ENCODE measurements at regions not wholly inside any gene's neighbourhood (a gene's known extent, or its start where the extent isn't known, plus 50 kb on each side); places are given as distances from the start of the nearest gene placed in this dataset.

DNA sequence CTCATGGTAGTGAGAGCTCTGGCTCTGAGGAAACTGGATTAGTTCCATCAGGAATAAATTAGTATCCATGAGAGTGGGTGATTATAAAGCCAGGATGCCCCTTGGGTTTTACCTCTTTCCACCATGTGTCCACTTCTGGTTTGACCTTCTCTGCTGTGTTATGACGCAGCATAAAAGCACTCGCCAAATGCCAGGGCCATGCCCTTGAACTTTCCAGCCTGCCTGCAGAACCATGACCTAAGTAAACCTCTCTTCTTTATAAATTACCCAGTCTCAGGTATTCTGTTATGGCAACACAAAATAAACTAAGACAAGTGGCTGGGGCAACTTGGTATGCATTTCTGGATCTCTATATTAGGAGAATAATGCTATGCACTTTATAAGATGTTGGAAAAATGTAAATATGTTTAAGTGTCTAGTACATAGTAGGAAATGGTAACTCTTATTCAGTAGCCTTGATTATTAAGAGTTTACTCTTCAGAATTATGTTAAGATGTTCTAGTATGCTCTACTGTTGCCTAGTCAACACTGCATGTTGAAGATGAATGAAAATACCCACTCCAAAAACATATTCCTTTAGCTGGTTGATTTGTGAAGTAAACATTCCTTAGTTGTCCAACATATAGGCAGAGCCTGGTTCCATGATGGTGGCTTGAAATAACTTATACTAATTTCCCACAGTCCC is 455.6 kb upstream of the TMPO start:
- no peak overlapping the region for H2AFZ ChIP-seq (ENCODE audit: low read depth, low read length)
- no peaks in the 10 kb centered on the region for H4K20me1 ChIP-seq (ENCODE audit: insufficient read depth, low read length)
- H3K27me3 ChIP-seq (ENCODE audit: low read depth, low read length) = no peaks in the 10 kb centered on the region
- H3K27ac ChIP-seq (ENCODE audit: low read length) = no peak overlapping the region
- H3K4me1 ChIP-seq (ENCODE audit: low read length) = no peaks in the 10 kb centered on the region
- no peak overlapping the region for H3K4me3 ChIP-seq (ENCODE audit: low read length)
- no peaks in the 10 kb centered on the region for H3K79me2 ChIP-seq (ENCODE audit: low read length)
- no peak overlapping the region for H3K9ac ChIP-seq (ENCODE audit: low read length)
- H3K4me2 ChIP-seq (ENCODE audit: low read length) = no peak overlapping the region
- no peak for TF ChIP-seq EZH2phosphoT487 (IDR thresholded peaks at IDR 0.05; ENCODE audit: low read depth)
- TF ChIP-seq, protein P1, sequence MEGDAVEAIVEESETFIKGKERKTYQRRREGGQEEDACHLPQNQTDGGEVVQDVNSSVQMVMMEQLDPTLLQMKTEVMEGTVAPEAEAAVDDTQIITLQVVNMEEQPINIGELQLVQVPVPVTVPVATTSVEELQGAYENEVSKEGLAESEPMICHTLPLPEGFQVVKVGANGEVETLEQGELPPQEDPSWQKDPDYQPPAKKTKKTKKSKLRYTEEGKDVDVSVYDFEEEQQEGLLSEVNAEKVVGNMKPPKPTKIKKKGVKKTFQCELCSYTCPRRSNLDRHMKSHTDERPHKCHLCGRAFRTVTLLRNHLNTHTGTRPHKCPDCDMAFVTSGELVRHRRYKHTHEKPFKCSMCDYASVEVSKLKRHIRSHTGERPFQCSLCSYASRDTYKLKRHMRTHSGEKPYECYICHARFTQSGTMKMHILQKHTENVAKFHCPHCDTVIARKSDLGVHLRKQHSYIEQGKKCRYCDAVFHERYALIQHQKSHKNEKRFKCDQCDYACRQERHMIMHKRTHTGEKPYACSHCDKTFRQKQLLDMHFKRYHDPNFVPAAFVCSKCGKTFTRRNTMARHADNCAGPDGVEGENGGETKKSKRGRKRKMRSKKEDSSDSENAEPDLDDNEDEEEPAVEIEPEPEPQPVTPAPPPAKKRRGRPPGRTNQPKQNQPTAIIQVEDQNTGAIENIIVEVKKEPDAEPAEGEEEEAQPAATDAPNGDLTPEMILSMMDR (IDR thresholded peaks at IDR 0.05; ENCODE audit: low read depth, low read length) = no peak
- H3K9me3 ChIP-seq (ENCODE audit: insufficient read depth, low read length) = no peaks in the 10 kb centered on the region
- no peaks in the 10 kb centered on the region for H3K36me3 ChIP-seq (replicated peaks; ENCODE audit: low read depth, low read length)

DNA sequence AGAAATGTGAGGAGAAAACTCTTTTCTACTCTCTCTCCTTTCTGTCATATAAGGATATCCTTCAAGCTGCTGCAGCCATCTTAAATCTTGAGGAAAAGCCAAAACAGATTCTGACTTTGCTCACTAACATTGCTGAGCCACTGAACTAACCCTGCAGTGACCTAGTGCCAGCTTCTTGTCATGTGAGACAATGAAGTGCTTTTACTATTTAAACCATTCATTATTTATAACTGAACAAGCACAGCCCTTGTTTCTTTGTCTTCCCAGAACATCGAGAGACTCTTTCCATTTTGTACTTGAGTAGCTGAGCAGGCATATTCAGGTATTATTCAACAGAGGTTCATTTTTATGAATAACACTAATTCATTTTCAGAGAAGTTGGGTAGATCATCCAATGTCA is 455.0 kb upstream of the TMPO start:
- no peaks in the 10 kb centered on the region for H3K79me2 ChIP-seq (ENCODE audit: low read length)
- no peak overlapping the region for H2AFZ ChIP-seq (ENCODE audit: low read depth, low read length)
- TF ChIP-seq, protein P1 (IDR thresholded peaks at IDR 0.05; ENCODE audit: low read depth, low read length) = no peak
- TF ChIP-seq EZH2phosphoT487 (IDR thresholded peaks at IDR 0.05; ENCODE audit: low read depth) = no peak
- H3K4me1 ChIP-seq (ENCODE audit: low read length) = no peaks in the 10 kb centered on the region
- H4K20me1 ChIP-seq (ENCODE audit: insufficient read depth, low read length) = no peaks in the 10 kb centered on the region
- H3K36me3 ChIP-seq (replicated peaks; ENCODE audit: low read depth, low read length) = no peaks in the 10 kb centered on the region
- no peak overlapping the region for H3K27ac ChIP-seq (ENCODE audit: low read length)
- no peaks in the 10 kb centered on the region for H3K9me3 ChIP-seq (ENCODE audit: insufficient read depth, low read length)
- H3K9ac ChIP-seq (ENCODE audit: low read length) = no peak overlapping the region
- H3K4me3 ChIP-seq (ENCODE audit: low read length) = no peak overlapping the region
- no peaks in the 10 kb centered on the region for H3K27me3 ChIP-seq (ENCODE audit: low read depth, low read length)
- no peak overlapping the region for H3K4me2 ChIP-seq (ENCODE audit: low read length)

DNA sequence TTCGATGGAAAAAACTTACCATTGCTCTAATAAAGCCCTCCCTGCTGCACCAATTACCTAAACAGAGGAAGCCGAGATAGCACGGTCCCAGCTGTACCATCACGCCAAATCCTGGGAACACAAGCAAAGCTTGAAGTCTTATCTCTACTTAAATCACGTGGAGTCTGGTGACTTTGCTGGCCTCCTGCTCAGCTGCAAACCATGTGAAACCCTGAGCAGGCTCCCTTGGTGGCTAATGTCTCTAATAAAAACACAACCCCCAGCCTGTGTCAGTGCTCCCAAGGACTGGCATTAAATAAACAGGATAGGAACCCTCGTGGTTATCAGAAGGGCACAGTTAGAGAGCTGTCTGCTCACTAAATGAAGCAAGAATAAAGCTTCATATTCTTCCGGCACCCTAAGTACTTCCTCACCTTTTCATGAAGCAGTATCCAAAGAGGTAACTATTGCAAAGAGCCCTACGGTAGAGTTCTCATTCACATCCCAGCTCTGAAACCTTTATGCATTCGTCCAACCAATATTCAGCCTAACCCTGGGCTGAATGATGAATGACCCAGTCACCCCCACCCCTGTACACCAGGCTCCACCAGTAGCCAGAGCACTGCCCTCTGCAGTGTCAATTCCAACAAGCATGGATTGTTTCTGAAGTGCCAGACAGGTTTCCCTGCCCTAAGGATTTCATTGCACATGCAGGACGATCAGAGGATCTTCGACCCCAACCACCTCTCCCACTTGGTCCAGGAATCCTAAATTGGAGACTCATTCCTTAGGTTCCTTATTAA is 452.7 kb upstream of the TMPO start:
- H3K79me2 ChIP-seq (ENCODE audit: low read length) = no peaks in the 10 kb centered on the region
- H3K4me2 ChIP-seq (ENCODE audit: low read length) = no peak overlapping the region
- no peak overlapping the region for H2AFZ ChIP-seq (ENCODE audit: low read depth, low read length)
- no peaks in the 10 kb centered on the region for H3K36me3 ChIP-seq (replicated peaks; ENCODE audit: low read depth, low read length)
- H4K20me1 ChIP-seq (ENCODE audit: insufficient read depth, low read length) = no peaks in the 10 kb centered on the region
- H3K9me3 ChIP-seq (ENCODE audit: insufficient read depth, low read length) = no peaks in the 10 kb centered on the region
- no peaks in the 10 kb centered on the region for H3K4me1 ChIP-seq (ENCODE audit: low read length)
- no peaks in the 10 kb centered on the region for H3K27me3 ChIP-seq (ENCODE audit: low read depth, low read length)
- H3K9ac ChIP-seq (ENCODE audit: low read length) = no peak overlapping the region
- H3K27ac ChIP-seq (ENCODE audit: low read length) = no peak overlapping the region
- no peak overlapping the region for H3K4me3 ChIP-seq (ENCODE audit: low read length)
- TF ChIP-seq, protein P1 (IDR thresholded peaks at IDR 0.05; ENCODE audit: low read depth, low read length) = no peak
- TF ChIP-seq EZH2phosphoT487 (IDR thresholded peaks at IDR 0.05; ENCODE audit: low read depth) = no peak

DNA sequence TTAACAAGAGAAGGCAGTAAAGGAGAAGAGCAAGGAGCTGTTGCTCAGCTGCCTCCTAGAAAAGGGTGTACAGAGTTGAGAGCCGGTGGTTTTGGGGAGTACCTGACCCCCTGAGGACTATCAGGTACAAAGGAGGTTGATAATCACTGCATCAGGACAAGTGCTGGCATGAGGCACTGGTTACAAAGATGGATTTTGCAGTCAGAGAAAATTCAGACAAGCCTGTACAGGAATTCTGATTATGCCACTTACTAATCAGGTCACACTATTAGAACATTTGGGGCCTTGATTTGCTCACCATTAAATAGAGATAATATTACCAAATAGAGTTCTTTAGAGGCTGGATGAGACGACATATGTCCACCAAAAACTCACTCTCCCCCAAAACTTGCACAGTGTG is 450.9 kb upstream of the TMPO start:
- Histone ChIP-seq H3K27ac (ENCODE audit: low read length) (no peak overlapping the region), H3K4me2 (ENCODE audit: low read length) (no peak overlapping the region), H4K20me1 (ENCODE audit: insufficient read depth, low read length) (no peaks in the 10 kb centered on the region), H3K9ac (ENCODE audit: low read length) (no peak overlapping the region), H2AFZ (ENCODE audit: low read depth, low read length) (no peak overlapping the region), H3K27me3 (ENCODE audit: low read depth, low read length) (no peaks in the 10 kb centered on the region), H3K4me1 (ENCODE audit: low read length) (no peaks in the 10 kb centered on the region), H3K79me2 (ENCODE audit: low read length) (no peaks in the 10 kb centered on the region), H3K36me3 (replicated peaks; ENCODE audit: low read depth, low read length) (no peaks in the 10 kb centered on the region), H3K9me3 (ENCODE audit: insufficient read depth, low read length) (no peaks in the 10 kb centered on the region), H3K4me3 (ENCODE audit: low read length) (no peak overlapping the region)
- TF ChIP-seq, protein P1 (IDR thresholded peaks at IDR 0.05; ENCODE audit: low read depth, low read length) = no peak
- TF ChIP-seq EZH2phosphoT487 (IDR thresholded peaks at IDR 0.05; ENCODE audit: low read depth) = no peak

Measured in OCI-LY3 (cell line).